HEK293 (cell line): ENCODE measurements at regions not wholly inside any gene's neighbourhood (a gene's known extent, or its start where the extent isn't known, plus 50 kb on each side); places are given as distances from the start of the nearest gene placed in this dataset.

Experiments
- CTCF ChIA-PET: fragments of 350-600 bp; formaldehyde crosslinking; extraction: SDS; loops from one replicate; lab custom pipeline; 2021; ENCODE audit warnings: antibody characterized with exemption; lab: Yijun Ruan, JAX
- POLR2A ChIA-PET: fragments of 300-600 bp; formaldehyde crosslinking; extraction: SDS; loops from one replicate; lab custom pipeline; 2020; ENCODE audit warnings: antibody characterized with exemption, inconsistent platforms; lab: Yijun Ruan, JAX
- H3K27ac ChIP-seq: fragments of 200-500 bp; sonication (Bioruptor generic); 2 replicates; pipeline ENCODE4 v1.5.1; 2014; ENCODE audit warnings: low read depth, low read length, control low read depth, inconsistent platforms; ENCODE audit errors: extremely low read depth
- H3K36me3 ChIP-seq, 2 experiments: fragments of 200-500 bp in 1 of 2; sonication (Bioruptor generic) in 1 of 2; 1 replicate in 1 of 2; 2 replicates in 1 of 2; pipeline ENCODE4 v1.5.1; 2014 to 2017; ENCODE audit warnings: inconsistent platforms in 2 of 2, low read length in 2 of 2; ENCODE audit not compliant: control insufficient read depth in 2 of 2, insufficient read depth in 1 of 2
- H3K4me1 ChIP-seq: fragments of 200-500 bp; sonication (Bioruptor generic); 2 replicates; pipeline ENCODE4 v1.5.1; 2014; ENCODE audit warnings: mild to moderate bottlenecking, low read length, inconsistent platforms; ENCODE audit not compliant: control insufficient read depth, insufficient read depth
- H3K4me3 ChIP-seq: 2 replicates; pipeline ENCODE4 v1.5.1; 2011; ENCODE audit warnings: low read depth, mild to moderate bottlenecking, control low read depth, low read length, moderate library complexity
- H3K9me3 ChIP-seq: fragments of 200-500 bp; sonication (Bioruptor generic); 2 replicates; pipeline ENCODE4 v1.5.1; 2014; ENCODE audit warnings: low read depth, low read length, inconsistent platforms; ENCODE audit not compliant: control insufficient read depth, insufficient read depth
- BCL6B ChIP-seq: fragments of 450-650 bp; formaldehyde crosslinking; IDR thresholded peaks from 2 replicates; pipeline ENCODE4 v1.5.1; 2017; ENCODE audit warnings: missing biosample characterization, missing genetic modification characterization
- EGR2 ChIP-seq: fragments of 450-650 bp; formaldehyde crosslinking; IDR thresholded peaks from 2 replicates; pipeline ENCODE4 v1.5.1; 2016; ENCODE audit warnings: low read depth, missing biosample characterization, missing genetic modification characterization
- GLIS2 ChIP-seq: fragments of 450-650 bp; formaldehyde crosslinking; IDR thresholded peaks from 2 replicates; pipeline ENCODE4 v1.5.1; 2016; ENCODE audit warnings: missing biosample characterization, missing genetic modification characterization
- KLF1 ChIP-seq: fragments of 450-650 bp; formaldehyde crosslinking; IDR thresholded peaks from 2 replicates; pipeline ENCODE4 v1.5.1; 2016; ENCODE audit warnings: missing biosample characterization, missing genetic modification characterization
- KLF17 ChIP-seq: fragments of 450-650 bp; formaldehyde crosslinking; IDR thresholded peaks from 2 replicates; pipeline ENCODE4 v1.5.1; 2016; ENCODE audit warnings: missing biosample characterization, missing genetic modification characterization
- PBX3 ChIP-seq: sonication (generic); formaldehyde crosslinking; IDR thresholded peaks from 2 replicates; pipeline ENCODE4 v1.8.1; 2022; ENCODE audit warnings: mild to moderate bottlenecking, moderate library complexity, missing genetic modification reagents
- RBAK ChIP-seq: fragments of 450-650 bp; formaldehyde crosslinking; IDR thresholded peaks from 2 replicates; pipeline ENCODE4 v1.5.1; 2016; ENCODE audit warnings: missing biosample characterization, missing genetic modification characterization
- TRIM28 ChIP-seq: IDR thresholded peaks from 2 replicates; pipeline ENCODE4 v1.6.1; 2011; ENCODE audit warnings: low read length, control low read depth, borderline replicate concordance
- ZFHX2 ChIP-seq: fragments of 450-650 bp; formaldehyde crosslinking; conservative IDR thresholded peaks from 2 replicates; pipeline ENCODE4 v1.5.1; 2016; ENCODE audit warnings: missing biosample characterization, missing genetic modification characterization
- ZIC2 ChIP-seq: fragments of 450-650 bp; formaldehyde crosslinking; IDR thresholded peaks from 2 replicates; pipeline ENCODE4 v1.5.1; 2016; ENCODE audit warnings: missing biosample characterization, missing genetic modification characterization
- ZNF169 ChIP-seq: fragments of 450-650 bp; formaldehyde crosslinking; IDR thresholded peaks from 2 replicates; pipeline ENCODE4 v1.5.1; 2016; ENCODE audit warnings: missing biosample characterization, missing genetic modification characterization
- ZNF175 ChIP-seq: fragments of 450-650 bp; formaldehyde crosslinking; IDR thresholded peaks from 2 replicates; pipeline ENCODE4 v1.5.1; 2016; ENCODE audit warnings: missing biosample characterization, missing genetic modification characterization
- ZNF211 ChIP-seq: fragments of 450-650 bp; formaldehyde crosslinking; IDR thresholded peaks from 2 replicates; pipeline ENCODE4 v1.5.1; 2016; ENCODE audit warnings: low read depth, missing biosample characterization, missing genetic modification characterization
- ZNF221 ChIP-seq: fragments of 450-650 bp; formaldehyde crosslinking; IDR thresholded peaks from 2 replicates; pipeline ENCODE4 v1.5.1; 2017; ENCODE audit warnings: missing biosample characterization, missing genetic modification characterization, borderline replicate concordance
- ZNF341 ChIP-seq: fragments of 450-650 bp; formaldehyde crosslinking; IDR thresholded peaks from 2 replicates; pipeline ENCODE4; 2016; ENCODE audit warnings: low read depth, missing biosample characterization, missing genetic modification characterization
- ZNF416 ChIP-seq: fragments of 450-650 bp; formaldehyde crosslinking; IDR thresholded peaks from 2 replicates; pipeline ENCODE4 v1.5.1; 2016; ENCODE audit warnings: missing biosample characterization, missing genetic modification characterization
- ZSCAN16 ChIP-seq: fragments of 450-650 bp; formaldehyde crosslinking; IDR thresholded peaks from 2 replicates; pipeline ENCODE4 v1.5.1; 2016; ENCODE audit warnings: missing biosample characterization, missing genetic modification characterization
- TF ChIP-seq, protein P1 (sequence below): fragments of 450-650 bp; formaldehyde crosslinking; IDR thresholded peaks from 2 replicates; pipeline ENCODE4 v1.5.1; 2016; ENCODE audit warnings: missing biosample characterization, missing genetic modification characterization
- TF ChIP-seq, protein P2 (sequence below): IDR thresholded peaks from 2 replicates; pipeline ENCODE4 v1.6.1; 2011; ENCODE audit warnings: mild to moderate bottlenecking, low read depth, low read length, borderline replicate concordance

GRCh38 chr1:58896246-58897183 lies 112.7 kb upstream of the JUN start:
- Histone ChIP-seq H3K4me3 (no peak overlapping the region), H3K36me3 (no peaks in the 10 kb centered on the region)

GRCh38 chr1:58898739-58899586 lies 115.1 kb upstream of the JUN start:
- no peaks in the 10 kb centered on the region for H3K9me3 ChIP-seq
- H3K4me3 ChIP-seq = no peak overlapping the region
- peaks cover 8% of the 10 kb centered on the region; the same call in 1 of the 2 replicates for H3K4me1 ChIP-seq
- no peak overlapping the region for H3K27ac ChIP-seq
- H3K36me3 ChIP-seq = no peaks in the 10 kb centered on the region
- ChIA-PET POLR2A (no interaction called here), CTCF (interaction anchor here (0.7 kb wide), 1 partner anchor 83 kb away, joined by 4 read pairs; no protein-coding TSS in a partner anchor)
- TF ChIP-seq ZNF169 (tag by site-specific recombination) = no peak
- no peak for TF ChIP-seq ZNF416 (tag by site-specific recombination)
- no peak for TF ChIP-seq RBAK (tag by site-specific recombination)
- TF ChIP-seq ZSCAN16 (tag by site-specific recombination) = 0 out of 2 replicates have a peak, but pooled peaks have one; percentile 17
- peak; percentile 53; the same call in 1 of the 2 replicates for TF ChIP-seq TRIM28
- no peak for TF ChIP-seq GLIS2
- TF ChIP-seq ZNF221 (tag by site-specific recombination) = no peak
- TF ChIP-seq ZFHX2 (tag by site-specific recombination) = peak; percentile 59
- TF ChIP-seq, protein P1, sequence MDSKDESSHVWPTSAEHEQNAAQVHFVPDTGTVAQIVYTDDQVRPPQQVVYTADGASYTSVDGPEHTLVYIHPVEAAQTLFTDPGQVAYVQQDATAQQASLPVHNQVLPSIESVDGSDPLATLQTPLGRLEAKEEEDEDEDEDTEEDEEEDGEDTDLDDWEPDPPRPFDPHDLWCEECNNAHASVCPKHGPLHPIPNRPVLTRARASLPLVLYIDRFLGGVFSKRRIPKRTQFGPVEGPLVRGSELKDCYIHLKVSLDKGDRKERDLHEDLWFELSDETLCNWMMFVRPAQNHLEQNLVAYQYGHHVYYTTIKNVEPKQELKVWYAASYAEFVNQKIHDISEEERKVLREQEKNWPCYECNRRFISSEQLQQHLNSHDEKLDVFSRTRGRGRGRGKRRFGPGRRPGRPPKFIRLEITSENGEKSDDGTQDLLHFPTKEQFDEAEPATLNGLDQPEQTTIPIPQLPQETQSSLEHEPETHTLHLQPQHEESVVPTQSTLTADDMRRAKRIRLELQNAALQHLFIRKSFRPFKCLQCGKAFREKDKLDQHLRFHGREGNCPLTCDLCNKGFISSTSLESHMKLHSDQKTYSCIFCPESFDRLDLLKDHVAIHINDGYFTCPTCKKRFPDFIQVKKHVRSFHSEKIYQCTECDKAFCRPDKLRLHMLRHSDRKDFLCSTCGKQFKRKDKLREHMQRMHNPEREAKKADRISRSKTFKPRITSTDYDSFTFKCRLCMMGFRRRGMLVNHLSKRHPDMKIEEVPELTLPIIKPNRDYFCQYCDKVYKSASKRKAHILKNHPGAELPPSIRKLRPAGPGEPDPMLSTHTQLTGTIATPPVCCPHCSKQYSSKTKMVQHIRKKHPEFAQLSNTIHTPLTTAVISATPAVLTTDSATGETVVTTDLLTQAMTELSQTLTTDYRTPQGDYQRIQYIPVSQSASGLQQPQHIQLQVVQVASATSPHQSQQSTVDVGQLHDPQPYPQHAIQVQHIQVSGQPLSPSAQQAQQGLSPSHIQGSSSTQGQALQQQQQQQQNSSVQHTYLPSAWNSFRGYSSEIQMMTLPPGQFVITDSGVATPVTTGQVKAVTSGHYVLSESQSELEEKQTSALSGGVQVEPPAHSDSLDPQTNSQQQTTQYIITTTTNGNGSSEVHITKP (tag by site-specific recombination) = peak; percentile 41

More at GRCh38 chr1:58896246-58897183, 112.7 kb upstream of the JUN start:
- no peaks in the 10 kb centered on the region for H3K9me3 ChIP-seq
- TF ChIP-seq KLF17 = peak; percentile 78
- TF ChIP-seq ZNF175 (tag by site-specific recombination) = no peak
- TF ChIP-seq PBX3 (CRISPR knock-in tag) = no peak
- peak; percentile 73 for TF ChIP-seq ZNF341 (tag by site-specific recombination)
- TF ChIP-seq ZIC2 (tag by site-specific recombination) = peak; percentile 96
- TF ChIP-seq KLF1 (tag by site-specific recombination) = peak; percentile 69
- TF ChIP-seq BCL6B (tag by site-specific recombination) = no peak
- peak; percentile 34; the same call in 1 of the 2 replicates for TF ChIP-seq EGR2 (tag by site-specific recombination)
- TF ChIP-seq, protein P2, sequence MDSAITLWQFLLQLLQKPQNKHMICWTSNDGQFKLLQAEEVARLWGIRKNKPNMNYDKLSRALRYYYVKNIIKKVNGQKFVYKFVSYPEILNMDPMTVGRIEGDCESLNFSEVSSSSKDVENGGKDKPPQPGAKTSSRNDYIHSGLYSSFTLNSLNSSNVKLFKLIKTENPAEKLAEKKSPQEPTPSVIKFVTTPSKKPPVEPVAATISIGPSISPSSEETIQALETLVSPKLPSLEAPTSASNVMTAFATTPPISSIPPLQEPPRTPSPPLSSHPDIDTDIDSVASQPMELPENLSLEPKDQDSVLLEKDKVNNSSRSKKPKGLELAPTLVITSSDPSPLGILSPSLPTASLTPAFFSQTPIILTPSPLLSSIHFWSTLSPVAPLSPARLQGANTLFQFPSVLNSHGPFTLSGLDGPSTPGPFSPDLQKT = no peak
- TF ChIP-seq ZNF211 = no peak
- TF ChIP-seq ZFHX2 (tag by site-specific recombination) = peak; percentile 62
- TF ChIP-seq, all 188 proteins: peak for 6
- ChIA-PET POLR2A (interaction anchor here (0.6 to 1.4 kb wide), 2 partner anchors 113 to 123 kb away, joined by 3 to 8 read pairs; partner anchors contain the start of gene JUN), CTCF (interaction anchor here (0.5 to 1.3 kb wide), 5 partner anchors 35 to 378 kb away, joined by 3 to 6 read pairs (median 3); no protein-coding TSS in a partner anchor)
- H3K4me1 ChIP-seq = peaks cover 7% of the 10 kb centered on the region; the same call in 1 of the 2 replicates
- peak overlapping the region; percentile 11; the same call in 1 of the 2 replicates for H3K27ac ChIP-seq
